Stimulated activated CD4-positive, alpha-beta T cell treated with anti-CD3 and anti-CD28 coated beads, TNF-alpha, amount 100 ng/mL, for 24 hours (primary cell): ENCODE measurements at regions not wholly inside any gene's neighbourhood (a gene's known extent, or its start where the extent isn't known, plus 50 kb on each side); places are given as distances from the start of the nearest gene placed in this dataset.
"Not testable (repeated sequence)": the region's sequence is repeated elsewhere in the genome, so short reads cannot be mapped to it uniquely, and the experiment has no call there.

Experiments used
- DNase-seq, 3 experiments: peaks; one replicate each; pipeline ENCODE4 v3.0.0-alpha.2; 2020; ENCODE audit warnings: low read depth in 3 of 3

DNA sequence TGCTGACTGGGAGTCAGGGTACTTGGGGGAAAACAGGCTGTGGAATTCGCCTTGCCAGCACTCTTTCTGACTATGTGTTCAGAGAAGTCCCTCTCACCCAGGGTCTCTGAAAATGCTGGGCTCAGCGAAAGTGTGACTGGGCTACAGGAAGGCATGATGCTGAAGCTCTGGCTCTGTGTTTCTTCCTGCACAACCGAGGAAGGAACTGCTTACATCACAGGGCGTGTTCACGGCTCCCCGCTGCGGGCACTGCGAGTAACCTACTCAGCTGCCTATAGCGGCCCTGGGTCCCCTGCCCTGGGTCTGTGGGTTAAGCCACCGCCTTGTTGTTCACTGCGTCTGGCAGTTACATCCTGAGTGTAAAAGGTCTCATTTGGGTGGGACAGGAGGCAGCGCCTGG is 222.4 kb upstream of the IRX4 start:
- DNase-seq: no peak

GRCh38 chr5:2103940-2104339 is 221.2 kb upstream of the IRX4 start:
- no peak for DNase-seq

GRCh38 chr5:2102819-2103776 is 220.4 kb upstream of the IRX4 start:
- no peak for DNase-seq

DNA sequence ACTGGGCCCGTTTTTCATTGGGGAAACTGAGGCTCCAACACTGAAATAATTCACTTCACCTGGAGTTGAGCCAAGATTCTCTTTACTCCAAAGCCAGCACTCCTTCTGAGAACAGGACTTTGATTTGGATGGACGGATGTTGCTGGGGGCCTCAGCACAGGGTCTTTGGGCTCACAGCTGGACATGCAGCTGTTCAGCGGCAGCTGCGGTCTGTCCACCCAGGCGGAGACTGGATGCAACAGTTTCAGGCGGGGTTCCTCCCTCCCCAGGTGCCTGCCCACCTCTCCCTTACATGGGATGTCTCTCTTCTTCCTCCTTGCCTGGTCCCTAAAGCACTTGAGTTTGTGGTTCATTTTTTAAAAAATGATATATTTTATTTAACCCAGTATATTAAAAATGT is 219.0 kb upstream of the IRX4 start:
- no peak for DNase-seq

- DNase-seq: no peak
Observed at GRCh38 chr5:2096887-2097505, 214.3 kb upstream of the IRX4 start.

DNA sequence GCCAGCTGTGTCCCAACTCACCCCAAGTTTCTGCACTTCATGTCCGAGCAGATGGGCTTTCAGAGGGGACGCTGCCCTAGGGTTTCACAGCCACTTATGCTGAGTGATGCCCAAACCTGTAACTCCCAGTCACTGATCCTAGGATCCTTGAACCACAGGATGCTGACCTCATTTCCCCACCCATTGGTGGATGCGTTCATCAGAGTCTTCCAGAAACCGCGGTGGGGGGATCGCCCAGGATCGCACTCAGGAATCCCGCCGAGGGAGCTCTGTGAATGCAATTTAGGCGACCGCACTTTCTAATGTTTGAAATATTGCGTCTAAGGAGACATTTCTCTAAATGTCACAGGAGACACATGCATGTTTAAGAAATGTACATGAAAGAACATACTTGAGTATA is 212.3 kb upstream of the IRX4 start:
- no peak for DNase-seq

DNA sequence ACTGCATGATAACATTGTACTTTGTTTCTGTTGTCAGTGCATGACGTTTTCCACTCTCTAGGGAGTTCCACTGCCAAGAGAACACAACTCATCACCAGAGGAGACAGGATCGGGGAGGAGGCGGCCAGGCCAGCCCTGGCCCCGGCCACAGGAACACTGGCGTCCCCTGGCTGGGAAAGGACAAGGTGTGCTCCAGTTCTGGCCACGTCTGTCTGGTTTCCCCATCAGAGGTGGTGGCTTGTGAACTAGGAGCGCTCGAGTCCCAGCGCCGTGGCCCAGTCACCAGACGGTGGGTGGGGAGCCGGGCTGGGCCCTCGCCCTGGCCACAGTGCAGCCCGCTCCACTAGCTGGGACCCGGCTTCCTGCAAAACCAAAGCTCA is 211.9 kb upstream of the IRX4 start:
- no peak for DNase-seq

DNA sequence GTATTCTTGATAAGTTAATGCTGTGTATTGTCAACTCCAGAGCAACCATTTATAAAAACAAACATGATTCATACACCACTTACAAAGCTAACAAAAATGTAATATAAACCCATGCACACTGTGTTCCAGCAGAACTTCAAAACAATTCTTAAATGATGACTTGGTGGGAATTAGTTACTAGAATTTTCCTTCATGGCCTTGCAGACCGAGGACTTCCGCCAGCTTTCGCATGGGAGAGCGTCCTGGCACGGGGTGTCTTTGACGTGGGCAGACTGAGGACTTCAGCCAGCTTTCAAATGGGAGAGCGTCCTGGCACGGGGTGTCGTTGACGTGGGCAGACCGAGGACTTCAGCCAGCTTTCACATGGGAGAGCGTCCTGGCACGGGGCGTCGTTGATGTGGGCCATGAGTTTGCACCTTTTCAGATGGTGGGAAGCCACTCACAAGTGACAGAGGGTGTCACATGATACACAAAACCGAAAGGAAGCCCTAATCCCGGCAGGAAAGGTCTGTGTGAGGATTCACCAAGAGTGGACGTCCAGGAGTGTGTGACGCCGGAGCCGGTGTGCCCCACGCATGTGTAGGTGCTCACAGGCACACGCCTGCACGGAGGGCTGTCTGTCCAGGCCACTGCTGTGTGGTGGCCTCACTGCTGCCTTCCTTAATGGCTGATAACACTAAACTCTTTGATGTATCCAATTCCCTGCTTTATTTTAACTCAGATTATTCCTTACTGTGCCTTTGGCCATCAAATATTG is 211.3 kb upstream of the IRX4 start:
- DNase-seq: no peak

- no peak for DNase-seq
Observed at GRCh38 chr5:2091921-2092320, 209.2 kb upstream of the IRX4 start.

DNA sequence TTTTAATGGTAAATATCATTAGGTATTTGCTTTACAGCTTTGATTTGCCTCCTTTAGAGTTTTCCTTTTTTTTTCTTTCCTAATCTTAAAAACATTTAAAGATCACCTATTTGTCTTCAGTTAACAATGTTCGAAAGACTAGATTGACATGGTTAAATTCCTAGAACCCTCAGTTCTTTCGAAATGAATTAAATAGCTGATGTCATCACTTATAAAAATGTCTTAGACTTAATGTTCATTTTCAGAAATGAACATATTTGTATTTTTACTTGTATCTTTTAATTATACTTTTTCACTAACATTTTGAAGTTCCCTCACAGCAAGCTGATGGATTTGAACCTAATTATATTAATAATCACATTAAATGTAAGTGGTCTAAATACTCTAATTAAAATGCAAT is 205.3 kb upstream of the IRX4 start:
- no peak for DNase-seq

DNA sequence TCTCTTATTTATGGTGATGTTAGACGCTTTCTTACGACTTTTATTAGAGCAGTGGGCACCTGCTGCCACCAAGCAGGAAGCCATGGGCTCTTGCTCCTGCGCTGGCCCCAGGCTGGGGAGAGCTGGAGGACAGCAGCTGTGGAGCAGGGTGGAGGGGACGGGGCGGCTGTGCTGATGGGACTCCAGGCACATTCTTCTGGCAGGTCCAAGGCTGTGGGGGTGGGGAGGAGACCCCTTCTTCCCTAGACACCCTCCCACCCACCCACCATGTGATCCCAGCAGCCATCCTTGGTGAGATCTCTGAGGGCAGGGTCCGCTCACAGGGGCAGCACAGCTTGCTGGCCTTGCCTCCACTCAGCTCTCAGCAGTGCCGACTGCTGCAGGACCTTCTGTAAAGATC is 192.6 kb upstream of the IRX4 start:
- no peak for DNase-seq

DNA sequence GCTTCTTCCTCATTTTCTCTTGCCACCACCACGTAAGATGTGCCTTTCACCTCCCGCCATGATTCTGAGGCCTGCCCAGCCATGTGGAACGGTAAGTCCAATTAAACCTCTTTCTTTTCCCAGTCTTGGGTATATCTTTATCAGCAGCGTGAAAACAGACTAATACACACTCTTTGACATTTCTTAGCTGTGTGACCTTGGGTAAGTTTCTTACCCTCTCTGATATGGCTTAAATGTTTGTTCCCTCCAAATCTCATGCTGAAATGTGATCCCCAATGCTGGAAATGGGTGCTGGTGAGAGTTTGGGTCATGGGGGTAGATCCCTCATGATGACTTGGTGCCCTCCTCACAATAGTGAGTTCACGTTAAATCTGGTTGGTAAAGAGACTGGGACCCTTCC is 188.8 kb upstream of the IRX4 start:
- no peak for DNase-seq

GRCh38 chr5:2070787-2071186 is 188.1 kb upstream of the IRX4 start:
- DNase-seq: not testable (repeated sequence)

DNA sequence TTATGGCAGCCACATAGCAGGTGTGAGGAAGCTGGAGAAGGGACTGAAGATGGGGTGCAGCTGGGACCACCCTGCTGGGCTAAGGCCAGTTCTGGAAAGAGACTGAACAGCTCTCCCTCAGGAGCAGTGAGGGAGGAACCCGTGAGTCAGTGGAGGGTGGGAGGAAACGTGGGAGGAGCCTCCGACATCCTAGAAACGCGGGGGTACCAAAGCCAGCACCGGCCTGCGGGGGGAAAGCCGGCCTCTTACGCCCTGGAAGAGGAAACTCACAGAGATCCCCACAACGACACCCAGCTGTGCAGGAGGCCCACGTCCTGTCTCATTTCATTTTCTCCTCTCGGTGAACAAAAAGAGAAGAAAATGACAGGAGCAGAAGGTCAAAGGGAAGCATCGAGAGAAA is 185.8 kb upstream of the IRX4 start:
- no peak for DNase-seq

GRCh38 chr5:2066373-2066772 is 183.6 kb upstream of the IRX4 start:
- DNase-seq: no peak

DNA sequence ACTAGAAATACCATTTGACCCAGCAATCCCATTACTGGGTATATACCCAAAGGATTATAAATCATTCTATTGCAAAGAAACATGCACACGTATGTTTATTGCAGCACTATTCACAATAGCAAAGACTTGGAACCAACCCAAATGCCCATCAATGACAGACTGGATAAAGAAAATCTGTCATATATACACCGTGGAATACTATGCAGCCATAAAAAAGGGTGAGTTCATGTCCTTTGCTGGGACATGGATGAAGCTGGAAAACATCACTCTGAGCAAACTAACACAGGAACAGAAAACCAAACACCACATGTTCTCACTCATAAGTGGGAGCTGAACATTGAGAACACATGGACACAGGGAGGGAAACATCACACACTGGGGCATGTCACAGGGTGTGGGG is 180.7 kb upstream of the IRX4 start:
- DNase-seq: not testable (repeated sequence)

DNA sequence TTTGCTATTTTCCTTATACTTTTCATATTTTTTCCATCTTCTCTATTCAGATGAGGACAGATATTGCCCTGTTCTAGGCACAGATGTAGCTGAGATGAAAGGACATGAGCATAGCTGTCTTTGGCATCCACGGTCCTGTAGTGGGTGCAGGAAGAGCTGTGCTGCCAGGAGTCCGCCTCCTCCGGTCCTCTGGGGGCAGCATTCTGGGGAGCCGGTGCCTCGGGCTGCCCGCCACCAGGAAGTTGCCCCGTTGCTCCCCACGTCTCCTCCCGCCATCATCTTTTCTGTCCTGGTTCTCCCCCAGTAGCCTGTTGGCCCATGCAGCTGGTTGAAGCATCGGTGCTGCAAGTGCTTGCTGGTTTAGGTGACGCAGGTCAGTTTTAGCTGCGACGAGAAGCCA is 170.0 kb upstream of the IRX4 start:
- no peak for DNase-seq

- no peak for DNase-seq
Observed at GRCh38 chr5:2049876-2050275, 167.2 kb upstream of the IRX4 start.

DNA sequence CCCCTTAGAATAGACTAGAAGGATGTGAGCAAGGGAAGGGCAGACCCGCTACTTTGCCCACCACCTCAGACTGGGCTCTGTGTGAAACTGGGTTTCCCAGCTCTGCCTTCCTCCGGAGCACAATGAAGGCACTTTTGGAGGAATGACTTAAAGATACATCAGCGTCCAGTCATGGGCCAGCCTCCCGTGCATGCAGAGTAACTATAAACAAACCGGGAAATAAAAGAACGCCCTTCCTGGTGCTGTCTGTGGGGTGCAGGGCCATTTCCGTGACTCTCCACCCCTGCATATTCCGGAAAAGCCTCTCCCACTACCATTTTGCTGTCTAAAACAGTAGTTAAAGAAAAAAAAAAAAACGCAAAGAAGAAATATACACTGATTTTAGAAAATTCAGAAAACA is 165.9 kb upstream of the IRX4 start:
- no peak for DNase-seq

DNA sequence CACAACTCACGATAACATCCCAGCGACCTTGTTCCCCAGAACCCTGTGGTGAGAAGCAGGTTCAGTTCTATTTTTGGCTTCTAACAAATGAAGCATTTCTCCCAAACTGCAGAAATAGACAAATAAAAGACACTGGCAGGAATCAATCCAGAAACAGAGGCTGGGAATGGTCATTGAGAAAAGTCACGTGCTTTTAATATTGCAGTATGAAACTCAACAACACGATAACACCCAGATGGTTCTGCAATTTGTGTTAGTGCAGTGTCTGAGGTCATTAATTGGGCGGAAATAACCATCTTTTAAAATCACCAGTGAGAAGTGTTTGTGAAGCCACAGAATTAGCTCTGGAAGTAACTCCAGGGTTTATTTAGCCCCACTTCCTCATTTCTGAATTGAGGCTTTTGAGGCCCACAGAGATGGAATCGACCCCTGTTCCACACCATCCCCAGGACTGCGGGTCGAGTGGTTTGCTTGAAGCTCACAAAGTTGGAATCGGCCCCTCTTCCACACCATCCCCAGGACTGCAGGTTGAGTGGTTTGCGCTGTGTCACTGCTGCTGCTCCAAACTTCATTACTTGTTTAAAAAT is 164.7 kb upstream of the IRX4 start:
- DNase-seq: no peak

DNA sequence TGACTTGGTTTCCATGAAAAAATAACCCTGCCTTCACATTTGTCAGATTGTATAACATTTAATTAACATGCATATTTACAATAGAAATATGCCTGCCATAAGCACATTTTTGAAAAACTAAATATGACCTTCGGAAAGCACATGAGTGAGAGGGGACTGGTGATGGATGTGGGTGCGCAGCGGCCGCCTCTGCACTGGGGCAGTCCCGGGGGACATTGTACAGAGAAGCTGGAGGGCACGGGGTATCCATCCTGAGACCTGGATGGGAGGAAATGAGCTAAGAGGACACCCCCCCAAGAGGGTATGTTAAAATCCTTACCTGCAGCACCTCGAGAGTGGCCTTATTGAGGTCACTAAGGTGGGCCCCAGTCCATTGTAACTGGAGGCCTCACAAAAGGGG is 161.3 kb upstream of the IRX4 start:
- no peak for DNase-seq

GRCh38 chr5:2039180-2039531 is 156.4 kb upstream of the IRX4 start:
- no peak for DNase-seq
